ENCODE measurements at regions not wholly inside any gene's neighbourhood (a gene's known extent, or its start where the extent isn't known, plus 50 kb on each side); places are given as distances from the start of the nearest gene placed in this dataset.
"Not testable (repeated sequence)": the region's sequence is repeated elsewhere in the genome, so short reads cannot be mapped to it uniquely, and the experiment has no call there.

- no peak for ATAC-seq
- no peaks in the 10 kb centered on the region for H3K9me3 ChIP-seq (ENCODE audit: control insufficient read depth, low read length)
- no peak overlapping the region for H3K27ac ChIP-seq (ENCODE audit: low read length)
- no peak overlapping the region for H3K4me3 ChIP-seq (ENCODE audit: low read length)
- no peaks in the 10 kb centered on the region for H3K27me3 ChIP-seq (ENCODE audit: control insufficient read depth, insufficient read depth)
- DNase-seq = no peak
- intact Hi-C loops (cut with DNase I) = no loop called here
- no peaks in the 10 kb centered on the region for H3K4me1 ChIP-seq (ENCODE audit: control insufficient read depth, insufficient read depth, low read length)
Observed at GRCh38 chr7:131686833-131687232, 130.4 kb upstream of the PODXL start.

GRCh38 chr7:131683536-131684125 is 127.2 kb upstream of the PODXL start:
- H3K27me3 ChIP-seq (ENCODE audit: control insufficient read depth, insufficient read depth) = no peaks in the 10 kb centered on the region
- no peak overlapping the region for H3K27ac ChIP-seq (ENCODE audit: low read length)
- DNase-seq (no peak), ATAC-seq (no peak)
- H3K4me1 ChIP-seq (ENCODE audit: control insufficient read depth, insufficient read depth, low read length) = no peaks in the 10 kb centered on the region
- no peak overlapping the region for H3K4me3 ChIP-seq (ENCODE audit: low read length)
- intact Hi-C loops (cut with DNase I) = no loop called here
- 76% methylated on average over 5 of the region's 5 CpGs for WGBS
- no peaks in the 10 kb centered on the region for H3K9me3 ChIP-seq (ENCODE audit: control insufficient read depth, low read length)

GRCh38 chr7:131681961-131682360 is 125.5 kb upstream of the PODXL start:
- H3K9me3 ChIP-seq (ENCODE audit: control insufficient read depth, low read length) = no peaks in the 10 kb centered on the region
- no peak overlapping the region for H3K4me3 ChIP-seq (ENCODE audit: low read length)
- no peaks in the 10 kb centered on the region for H3K27me3 ChIP-seq (ENCODE audit: control insufficient read depth, insufficient read depth)
- 38% methylated on average over 1 of the region's 1 CpG for WGBS
- H3K27ac ChIP-seq (ENCODE audit: low read length) = no peak overlapping the region
- DNase-seq (no peak), ATAC-seq (no peak)
- no peaks in the 10 kb centered on the region for H3K4me1 ChIP-seq (ENCODE audit: control insufficient read depth, insufficient read depth, low read length)
- intact Hi-C loops (cut with DNase I) = no loop called here

GRCh38 chr7:131679071-131679470 is 122.6 kb upstream of the PODXL start:
- 72% methylated on average over 8 of the region's 8 CpGs for WGBS
- H3K4me3 ChIP-seq (ENCODE audit: low read length); H3K4me1 ChIP-seq (ENCODE audit: control insufficient read depth, insufficient read depth, low read length); H3K27me3 ChIP-seq (ENCODE audit: control insufficient read depth, insufficient read depth); H3K9me3 ChIP-seq (ENCODE audit: control insufficient read depth, low read length); H3K27ac ChIP-seq (ENCODE audit: low read length); ATAC-seq; DNase-seq; intact Hi-C loops (cut with DNase I): not testable (repeated sequence)

- DNase-seq; H3K9me3 ChIP-seq (ENCODE audit: control insufficient read depth, low read length); H3K27ac ChIP-seq (ENCODE audit: low read length); ATAC-seq; intact Hi-C loops (cut with DNase I); H3K4me1 ChIP-seq (ENCODE audit: control insufficient read depth, insufficient read depth, low read length); H3K4me3 ChIP-seq (ENCODE audit: low read length); H3K27me3 ChIP-seq (ENCODE audit: control insufficient read depth, insufficient read depth): not testable (repeated sequence)
- 97% methylated on average over 2 of the region's 2 CpGs for WGBS
Observed at GRCh38 chr7:131676850-131677249, 120.4 kb upstream of the PODXL start.

GRCh38 chr7:131674131-131674530 is 117.7 kb upstream of the PODXL start:
- ATAC-seq (no peak), DNase-seq (no peak)
- Histone ChIP-seq H3K27ac (ENCODE audit: low read length) (no peak overlapping the region), H3K4me3 (ENCODE audit: low read length) (no peak overlapping the region), H3K27me3 (ENCODE audit: control insufficient read depth, insufficient read depth) (no peaks in the 10 kb centered on the region), H3K4me1 (ENCODE audit: control insufficient read depth, insufficient read depth, low read length) (no peaks in the 10 kb centered on the region), H3K9me3 (ENCODE audit: control insufficient read depth, low read length) (no peaks in the 10 kb centered on the region)
- intact Hi-C loops (cut with DNase I) = no loop called here
- WGBS = 17% methylated on average over 3 of the region's 3 CpGs

GRCh38 chr7:131673576-131673975 is 117.1 kb upstream of the PODXL start:
- Histone ChIP-seq H3K27ac (ENCODE audit: low read length) (no peak overlapping the region), H3K4me3 (ENCODE audit: low read length) (no peak overlapping the region), H3K27me3 (ENCODE audit: control insufficient read depth, insufficient read depth) (no peaks in the 10 kb centered on the region), H3K4me1 (ENCODE audit: control insufficient read depth, insufficient read depth, low read length) (no peaks in the 10 kb centered on the region), H3K9me3 (ENCODE audit: control insufficient read depth, low read length) (no peaks in the 10 kb centered on the region)
- intact Hi-C loops (cut with DNase I) = no loop called here
- ATAC-seq = no peak
- 56% methylated on average over 3 of the region's 3 CpGs for WGBS
- no peak for DNase-seq

GRCh38 chr7:131670406-131670805 is 114.0 kb upstream of the PODXL start:
- WGBS = 75% methylated on average over 2 of the region's 2 CpGs
- no peaks in the 10 kb centered on the region for H3K9me3 ChIP-seq (ENCODE audit: control insufficient read depth, low read length)
- H3K4me1 ChIP-seq (ENCODE audit: control insufficient read depth, insufficient read depth, low read length) = no peaks in the 10 kb centered on the region
- ATAC-seq (peak in 1 of 2 donors; percentile 18), DNase-seq (no peak)
- no peak overlapping the region for H3K27ac ChIP-seq (ENCODE audit: low read length)
- no peaks in the 10 kb centered on the region for H3K27me3 ChIP-seq (ENCODE audit: control insufficient read depth, insufficient read depth)
- no peak overlapping the region for H3K4me3 ChIP-seq (ENCODE audit: low read length)
- intact Hi-C loops (cut with DNase I) = no loop called here

- Histone ChIP-seq H3K27ac (ENCODE audit: low read length) (no peak overlapping the region), H3K9me3 (ENCODE audit: control insufficient read depth, low read length) (no peaks in the 10 kb centered on the region), H3K27me3 (ENCODE audit: control insufficient read depth, insufficient read depth) (no peaks in the 10 kb centered on the region), H3K4me1 (ENCODE audit: control insufficient read depth, insufficient read depth, low read length) (no peaks in the 10 kb centered on the region), H3K4me3 (ENCODE audit: low read length) (no peak overlapping the region)
- ATAC-seq (no peak), DNase-seq (no peak)
- intact Hi-C loops (cut with DNase I) = no loop called here
- 80% methylated on average over 4 of the region's 4 CpGs for WGBS
Observed at GRCh38 chr7:131667699-131668098, 111.3 kb upstream of the PODXL start.

- Histone ChIP-seq H3K27me3 (ENCODE audit: control insufficient read depth, insufficient read depth) (no peaks in the 10 kb centered on the region), H3K4me3 (ENCODE audit: low read length) (no peak overlapping the region), H3K9me3 (ENCODE audit: control insufficient read depth, low read length) (no peaks in the 10 kb centered on the region), H3K27ac (ENCODE audit: low read length) (no peak overlapping the region), H3K4me1 (ENCODE audit: control insufficient read depth, insufficient read depth, low read length) (no peaks in the 10 kb centered on the region)
- 81% methylated on average over 3 of the region's 3 CpGs for WGBS
- ATAC-seq (no peak), DNase-seq (no peak)
- intact Hi-C loops (cut with DNase I) = no loop called here
Observed at GRCh38 chr7:131665021-131665420, 108.6 kb upstream of the PODXL start.

- Histone ChIP-seq H3K27me3 (ENCODE audit: control insufficient read depth, insufficient read depth) (no peaks in the 10 kb centered on the region), H3K4me3 (ENCODE audit: low read length) (no peak overlapping the region), H3K9me3 (ENCODE audit: control insufficient read depth, low read length) (no peaks in the 10 kb centered on the region), H3K27ac (ENCODE audit: low read length) (no peak overlapping the region), H3K4me1 (ENCODE audit: control insufficient read depth, insufficient read depth, low read length) (no peaks in the 10 kb centered on the region)
- peak; percentile 41 to 56 for ATAC-seq
- WGBS = 76% methylated on average over 5 of the region's 5 CpGs
- intact Hi-C loops (cut with DNase I) = no loop called here
- DNase-seq = no peak
Observed at GRCh38 chr7:131664570-131664969, 108.1 kb upstream of the PODXL start.

GRCh38 chr7:131662301-131662873 is 106.0 kb upstream of the PODXL start:
- DNase-seq; H3K4me3 ChIP-seq (ENCODE audit: low read length); H3K4me1 ChIP-seq (ENCODE audit: control insufficient read depth, insufficient read depth, low read length); intact Hi-C loops (cut with DNase I); ATAC-seq; H3K9me3 ChIP-seq (ENCODE audit: control insufficient read depth, low read length); H3K27me3 ChIP-seq (ENCODE audit: control insufficient read depth, insufficient read depth); H3K27ac ChIP-seq (ENCODE audit: low read length): not testable (repeated sequence)
- WGBS = 79% methylated on average over 15 of the region's 15 CpGs

All from right cardiac atrium (tissue), 5 donors.